H1 (cell line): ENCODE measurements at regions not wholly inside any gene's neighbourhood (a gene's known extent, or its start where the extent isn't known, plus 50 kb on each side); places are given as distances from the start of the nearest gene placed in this dataset.

Experiments
- CTCF ChIA-PET: fragments of 300-600 bp; sonication (Branson Sonifier 250); formaldehyde crosslinking; loops from one replicate; lab custom pipeline; 2021; ENCODE audit not compliant: partially characterized antibody; lab: Charles Lee
- POLR2A ChIA-PET: fragments of 300-600 bp; sonication (Branson Sonifier 250); formaldehyde crosslinking; loops from one replicate; lab custom pipeline; 2021; ENCODE audit warnings: inconsistent platforms; ENCODE audit not compliant: partially characterized antibody; lab: Charles Lee
- DNase-seq, 2 experiments: peaks; one replicate each; pipeline versions ENCODE4 v3.0.0 to v3.0.0-alpha.2; 2010 to 2022; ENCODE audit warnings: low spot score in 2 of 2, low read depth in 1 of 2, mixed read lengths in 1 of 2
- FAIRE-seq: peaks from 2 replicates; lab custom pipeline; 2011; peaks lifted over from hg19 to GRCh38; lab: Jason Lieb, UNC
- H2AFZ ChIP-seq: 2 replicates; pipeline ENCODE4 v1.8.1; 2012; ENCODE audit warnings: low read length, inconsistent platforms
- H2AK5ac ChIP-seq: 2 replicates; pipeline ENCODE4 v1.6.1; 2013; ENCODE audit warnings: low read depth, low read length
- H2BK120ac ChIP-seq: replicated peaks from 2 replicates; pipeline ENCODE3; 2013; ENCODE audit warnings: low read depth, low read length, inconsistent platforms
- H2BK12ac ChIP-seq: 2 replicates; pipeline ENCODE4 v1.6.1; 2013; ENCODE audit warnings: low read depth, low read length
- H2BK15ac ChIP-seq: 2 replicates; pipeline ENCODE4 v1.6.1; 2013; ENCODE audit warnings: low read length
- H2BK20ac ChIP-seq: 2 replicates; pipeline ENCODE4 v1.6.1; 2013; ENCODE audit warnings: low read length
- H2BK5ac ChIP-seq: 2 replicates; pipeline ENCODE4 v1.6.1; 2013; ENCODE audit warnings: low read depth, low read length
- H3K14ac ChIP-seq: 2 replicates; pipeline ENCODE4 v1.6.1; 2013; ENCODE audit warnings: inconsistent platforms; ENCODE audit not compliant: insufficient read length
- H3K18ac ChIP-seq: 2 replicates; pipeline ENCODE4 v1.6.1; 2013; ENCODE audit warnings: low read length; ENCODE audit errors: extremely low read depth
- H3K23ac ChIP-seq: 2 replicates; pipeline ENCODE4 v1.6.1; 2013; ENCODE audit warnings: inconsistent platforms; ENCODE audit not compliant: insufficient read length
- H3K23me2 ChIP-seq: 2 replicates; pipeline ENCODE4 v1.6.1; 2013; ENCODE audit warnings: low read depth, low read length
- H3K27ac ChIP-seq: 2 replicates; pipeline ENCODE4 v1.6.1; 2011; ENCODE audit warnings: low read depth, low read length, inconsistent platforms
- H3K27me3 ChIP-seq, 4 experiments: replicated peaks in 1 of 4; 1 replicate in 1 of 4; 2 replicates in 3 of 4; pipeline versions ENCODE4 v1.6.1 to v1.8.1; 2011 to 2013; ENCODE audit warnings: low read length in 3 of 4, mild to moderate bottlenecking in 3 of 4, inconsistent platforms in 2 of 4, mixed read lengths in 2 of 4, moderate library complexity in 1 of 4; ENCODE audit not compliant: control insufficient read depth in 3 of 4, insufficient read depth in 3 of 4; ENCODE audit errors: extremely low read depth in 1 of 4
- H3K36me3 ChIP-seq, 4 experiments: 2 replicates each; pipeline versions ENCODE4 v1.6.1 to v1.8.1; 2011 to 2013; ENCODE audit warnings: mild to moderate bottlenecking in 4 of 4, low read length in 3 of 4, moderate library complexity in 2 of 4, control low read depth in 1 of 4, inconsistent platforms in 1 of 4; ENCODE audit not compliant: insufficient read depth in 4 of 4, control insufficient read depth in 2 of 4
- H3K4ac ChIP-seq: replicated peaks from 2 replicates; pipeline ENCODE3; 2013; ENCODE audit warnings: low read length, low read depth, mixed read lengths, inconsistent platforms; ENCODE audit not compliant: insufficient read length
- H3K4me1 ChIP-seq, 4 experiments: replicated peaks in 1 of 4; 1 replicate in 1 of 4; 2 replicates in 3 of 4; pipeline versions ENCODE4 v1.6.1 to v1.8.1; 2011 to 2013; ENCODE audit warnings: low read length in 3 of 4, inconsistent platforms in 2 of 4, mixed read lengths in 1 of 4; ENCODE audit not compliant: insufficient read depth in 4 of 4, control insufficient read depth in 3 of 4
- H3K4me2 ChIP-seq, 2 experiments: 2 replicates each; pipeline versions ENCODE4 v1.6.1 to v1.8.1; 2011 to 2013; ENCODE audit warnings: low read depth in 2 of 2, low read length in 2 of 2, control low read depth in 1 of 2, inconsistent platforms in 1 of 2, mild to moderate bottlenecking in 1 of 2; ENCODE audit not compliant: insufficient read depth in 1 of 2
- H3K4me3 ChIP-seq, 4 experiments: fragments of 200-600, 300-600 bp in 1 of 4; sonication (generic), shearing (Covaris generic), sonication (Bioruptor Twin) in 1 of 4; 2 replicates each; pipeline versions ENCODE4 v1.5.1 to v1.8.1; 2011 to 2016; ENCODE audit warnings: low read length in 4 of 4, low read depth in 3 of 4, control low read depth in 2 of 4, inconsistent platforms in 2 of 4, mild to moderate bottlenecking in 2 of 4, mixed read lengths in 1 of 4, moderate library complexity in 1 of 4; ENCODE audit not compliant: insufficient read depth in 2 of 4; ENCODE audit errors: extremely low read depth in 1 of 4
- H3K56ac ChIP-seq: replicated peaks from 2 replicates; pipeline ENCODE3; 2013; ENCODE audit warnings: low read depth, mild to moderate bottlenecking, mixed read lengths, low read length, inconsistent platforms; ENCODE audit not compliant: insufficient read length
- H3K79me1 ChIP-seq: 2 replicates; pipeline ENCODE4 v1.6.1; 2013; ENCODE audit warnings: low read depth, low read length, control low read depth
- H3K79me2 ChIP-seq, 2 experiments: 2 replicates each; pipeline versions ENCODE4 v1.6.1 to v1.8.1; 2012 to 2013; ENCODE audit warnings: low read length in 2 of 2, mild to moderate bottlenecking in 2 of 2, inconsistent platforms in 1 of 2; ENCODE audit not compliant: insufficient read depth in 2 of 2, control insufficient read depth in 1 of 2
- H3K9ac ChIP-seq, 4 experiments: replicated peaks in 1 of 4; 1 replicate in 1 of 4; 2 replicates in 3 of 4; pipeline versions ENCODE4 v1.6.1 to v1.8.1; 2011 to 2013; ENCODE audit warnings: low read depth in 3 of 4, low read length in 3 of 4, control low read depth in 2 of 4, mild to moderate bottlenecking in 2 of 4, moderate library complexity in 2 of 4, inconsistent platforms in 1 of 4; ENCODE audit errors: extremely low read depth in 1 of 4
- H3K9me3 ChIP-seq, 2 experiments: 2 replicates each; pipeline versions ENCODE4 v1.6.1 to v1.8.1; 2012 to 2013; ENCODE audit warnings: mild to moderate bottlenecking in 2 of 2, moderate library complexity in 2 of 2, control low read depth in 1 of 2, inconsistent platforms in 1 of 2, low read depth in 1 of 2, low read length in 1 of 2, mixed read lengths in 1 of 2; ENCODE audit not compliant: insufficient read depth in 2 of 2
- H4K20me1 ChIP-seq, 2 experiments: replicated peaks in 1 of 2; 2 replicates each; pipeline versions ENCODE3 to v1.8.1; 2011 to 2013; ENCODE audit warnings: inconsistent platforms in 2 of 2, low read length in 2 of 2, mild to moderate bottlenecking in 1 of 2; ENCODE audit not compliant: insufficient read depth in 2 of 2, control insufficient read depth in 1 of 2
- H4K5ac ChIP-seq: 2 replicates; pipeline ENCODE4 v1.6.1; 2013; ENCODE audit warnings: low read length, low read depth, mixed read lengths, inconsistent platforms; ENCODE audit not compliant: insufficient read length
- H4K8ac ChIP-seq: 2 replicates; pipeline ENCODE4 v1.8.0; 2013; ENCODE audit warnings: mild to moderate bottlenecking, moderate library complexity, low read length, inconsistent platforms; ENCODE audit not compliant: insufficient read depth; ENCODE audit errors: extremely low read depth
- H4K91ac ChIP-seq: replicated peaks from 2 replicates; pipeline ENCODE3; 2013; ENCODE audit warnings: low read length, mixed read lengths, inconsistent platforms; ENCODE audit not compliant: insufficient read length
- BACH1 ChIP-seq: IDR thresholded peaks from 2 replicates; pipeline ENCODE4 v1.6.1; 2012; ENCODE audit warnings: low read length, improper control_type of control experiment
- CTBP2 ChIP-seq: IDR thresholded peaks from 2 replicates; pipeline ENCODE4 v1.7.0; 2011; ENCODE audit warnings: borderline replicate concordance, mild to moderate bottlenecking, moderate library complexity, mixed read lengths, low read length; ENCODE audit not compliant: insufficient read depth, insufficient read length
- EGR1 ChIP-seq: IDR thresholded peaks from 2 replicates; pipeline ENCODE4 v1.6.1; 2011; ENCODE audit warnings: low read depth, low read length, borderline replicate concordance
- FOSL1 ChIP-seq: IDR thresholded peaks from 2 replicates; pipeline ENCODE4 v1.6.1; 2011; ENCODE audit warnings: mild to moderate bottlenecking, low read depth, low read length, moderate library complexity; ENCODE audit not compliant: insufficient read depth
- HDAC6 ChIP-seq: IDR thresholded peaks from one replicate; pipeline ENCODE4 v1.7.1; 2012; ENCODE audit warnings: low read depth, mild to moderate bottlenecking, inconsistent platforms, low read length, moderate library complexity
- NRF1 ChIP-seq: IDR thresholded peaks from 2 replicates; pipeline ENCODE4 v1.6.1; 2011; ENCODE audit warnings: mild to moderate bottlenecking, low read depth, low read length, improper control_type of control experiment
- PHF8 ChIP-seq: fragments of 200-600 bp; sonication (generic); conservative IDR thresholded peaks from 2 replicates; pipeline ENCODE4 v1.7.1; 2012; ENCODE audit warnings: low read depth, mild to moderate bottlenecking, inconsistent platforms, low read length, moderate library complexity
- POLR2AphosphoS5 ChIP-seq: IDR thresholded peaks from 2 replicates; pipeline ENCODE4 v1.6.1; 2011; ENCODE audit warnings: low read depth, low read length
- SAP30 ChIP-seq: fragments of 300-600 bp; sonication (generic); IDR thresholded peaks from 2 replicates; pipeline ENCODE4 v1.7.1; 2012; ENCODE audit warnings: low read length, moderate library complexity, mild to moderate bottlenecking, inconsistent platforms; ENCODE audit not compliant: insufficient read depth, insufficient replicate concordance
- SIX5 ChIP-seq: IDR thresholded peaks from 2 replicates; pipeline ENCODE4 v1.6.1; 2011; ENCODE audit warnings: mild to moderate bottlenecking, low read depth, low read length
- SP1 ChIP-seq: IDR thresholded peaks from 2 replicates; pipeline ENCODE4 v1.6.1; 2011; ENCODE audit warnings: low read depth, low read length
- SRF ChIP-seq: IDR thresholded peaks from 2 replicates; pipeline ENCODE4 v1.6.1; 2011; ENCODE audit warnings: mild to moderate bottlenecking, low read depth, low read length, moderate library complexity
- TCF12 ChIP-seq: IDR thresholded peaks from 2 replicates; pipeline ENCODE4 v1.6.1; 2011; ENCODE audit warnings: low read depth, mild to moderate bottlenecking, low read length
- USF2 ChIP-seq: IDR thresholded peaks from 2 replicates; pipeline ENCODE4 v1.6.1; 2011; ENCODE audit warnings: low read length, improper control_type of control experiment
- TF ChIP-seq, protein P1 (sequence below): IDR thresholded peaks from 2 replicates; pipeline ENCODE4 v1.6.1; 2012; ENCODE audit warnings: inconsistent platforms

- FAIRE-seq = no peak
- POLR2A ChIA-PET = no interaction called here
- H3K4ac ChIP-seq = no peak overlapping the region
- TF ChIP-seq NRF1 = no peak
- TF ChIP-seq BACH1 = no peak
- no peak for TF ChIP-seq TCF12
- no peak for TF ChIP-seq SP1
- no peak for TF ChIP-seq CTBP2
- TF ChIP-seq SAP30 = no peak
- TF ChIP-seq HDAC6 = no peak
- TF ChIP-seq SIX5 = no peak
- TF ChIP-seq, protein P1, sequence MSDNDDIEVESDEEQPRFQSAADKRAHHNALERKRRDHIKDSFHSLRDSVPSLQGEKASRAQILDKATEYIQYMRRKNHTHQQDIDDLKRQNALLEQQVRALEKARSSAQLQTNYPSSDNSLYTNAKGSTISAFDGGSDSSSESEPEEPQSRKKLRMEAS = no peak
- TF ChIP-seq USF2 = no peak
- no peak for TF ChIP-seq SRF
- TF ChIP-seq PHF8 = no peak
- no peak for TF ChIP-seq EGR1
- no peak for TF ChIP-seq POLR2AphosphoS5
- no peak for TF ChIP-seq FOSL1
Observed at GRCh38 chr3:147197739-147198138, 208.6 kb downstream of the ZIC4 start.

More at GRCh38 chr3:147197739-147198138, 208.6 kb downstream of the ZIC4 start:
- Histone ChIP-seq H3K36me3 (no peaks in the 10 kb centered on the region), H3K27me3 (no peaks in the 10 kb centered on the region), H3K4me2 (no peak overlapping the region), H2AFZ (no peak overlapping the region), H2BK5ac (no peak overlapping the region), H3K4me3 (no peak overlapping the region), H2BK120ac (no peak overlapping the region), H3K14ac (no peak overlapping the region), H2BK15ac (no peak overlapping the region), H3K79me2 (no peaks in the 10 kb centered on the region), H4K91ac (no peak overlapping the region), H3K56ac (no peak overlapping the region), H3K9ac (no peak overlapping the region), H2BK20ac (no peak overlapping the region), H3K27ac (no peak overlapping the region), H2BK12ac (no peak overlapping the region), H4K20me1 (no peaks in the 10 kb centered on the region), H3K18ac (no peak overlapping the region), H4K5ac (no peak overlapping the region), H4K8ac (no peak overlapping the region), H3K79me1 (no peaks in the 10 kb centered on the region), H2AK5ac (no peak overlapping the region), H3K23ac (no peak overlapping the region), H3K4me1 (no peaks in the 10 kb centered on the region), H3K23me2 (no peaks in the 10 kb centered on the region), H3K9me3 (no peaks in the 10 kb centered on the region)
- CTCF ChIA-PET = no interaction called here
- DNase-seq = no peak
